WTC11 (cell line): ENCODE measurements at regions not wholly inside any gene's neighbourhood (a gene's known extent, or its start where the extent isn't known, plus 50 kb on each side); places are given as distances from the start of the nearest gene placed in this dataset.

Experiments
- ATAC-seq: fragments of 200-7000 bp; cut with Tn5 transposase; 2 replicates; pipeline ENCODE4 v1.10.0; 2021; ENCODE audit warnings: mild to moderate bottlenecking, moderate library complexity
- CTCF ChIA-PET: fragments of 300-600 bp; sonication (Branson Sonifier 250); formaldehyde crosslinking; loops from one replicate; lab custom pipeline; 2021; ENCODE audit warnings: antibody characterized with exemption; lab: Charles Lee
- POLR2A ChIA-PET: fragments of 350-600 bp; sonication (Branson Sonifier 250); formaldehyde crosslinking; loops from one replicate; lab custom pipeline; 2021; ENCODE audit warnings: antibody characterized with exemption; lab: Charles Lee
- DNase-seq: peaks from one replicate; pipeline ENCODE4 v3.0.0; 2021; ENCODE audit warnings: low spot score
- H3K27ac Mint-ChIP-seq: 2 replicates; pipeline ENCODE4 v1.8.0; 2021; ENCODE audit warnings: mixed read lengths
- H3K27me3 Mint-ChIP-seq: 2 replicates; pipeline ENCODE4 v1.8.0; 2021; ENCODE audit warnings: low read depth, mild to moderate bottlenecking, moderate library complexity, mixed read lengths
- H3K36me3 Mint-ChIP-seq: 2 replicates; pipeline ENCODE4 v1.8.0; 2021; ENCODE audit warnings: mixed read lengths
- H3K4me1 Mint-ChIP-seq: 2 replicates; pipeline ENCODE4 v1.8.0; 2022; ENCODE audit warnings: mixed read lengths
- H3K4me3 Mint-ChIP-seq: 2 replicates; pipeline ENCODE4 v1.8.0; 2021; ENCODE audit warnings: mild to moderate bottlenecking, moderate library complexity, mixed read lengths
- H3K9me3 Mint-ChIP-seq: 2 replicates; pipeline ENCODE4 v1.8.0; 2021; ENCODE audit warnings: mixed read lengths
- ATF1 ChIP-seq: sonication (generic); formaldehyde crosslinking; IDR thresholded peaks from 2 replicates; pipeline ENCODE4 v1.8.1; 2023; ENCODE audit warnings: mild to moderate bottlenecking, moderate library complexity, missing genetic modification reagents
- FOXJ3 ChIP-seq: sonication (generic); formaldehyde crosslinking; IDR thresholded peaks from 2 replicates; pipeline ENCODE4 v1.9.0; 2021; ENCODE audit warnings: missing genetic modification reagents, mild to moderate bottlenecking, borderline replicate concordance
- GTF2I ChIP-seq: fragments of 250-450 bp; sonication (Bioruptor Pico); conservative IDR thresholded peaks from 2 replicates; pipeline ENCODE4 v1.4.0; 2021; ENCODE audit warnings: mild to moderate bottlenecking
- NR2C2 ChIP-seq: sonication (generic); formaldehyde crosslinking; IDR thresholded peaks from 2 replicates; pipeline ENCODE4 v1.8.0; 2022; ENCODE audit warnings: mild to moderate bottlenecking, missing genetic modification reagents
- OVOL2 ChIP-seq: fragments of 250-450 bp; sonication (Bioruptor Pico); IDR thresholded peaks from 2 replicates; pipeline ENCODE4 v1.9.0; 2021; ENCODE audit warnings: mild to moderate bottlenecking, borderline replicate concordance
- PRRX2 ChIP-seq: fragments of 250-450 bp; sonication (Bioruptor Pico); IDR thresholded peaks from 2 replicates; pipeline ENCODE4 v1.8.0; 2021; ENCODE audit warnings: mild to moderate bottlenecking
- TEAD1 ChIP-seq: sonication (generic); formaldehyde crosslinking; IDR thresholded peaks from 2 replicates; pipeline ENCODE4 v1.8.0; 2022; ENCODE audit warnings: mild to moderate bottlenecking, missing genetic modification reagents
- ZNF121 ChIP-seq: sonication (generic); formaldehyde crosslinking; IDR thresholded peaks from 2 replicates; pipeline ENCODE4 v1.8.0; 2023; ENCODE audit warnings: missing genetic modification reagents
- ZNF219 ChIP-seq: sonication (generic); formaldehyde crosslinking; IDR thresholded peaks from 2 replicates; pipeline ENCODE4 v1.8.0; 2023; ENCODE audit warnings: missing genetic modification reagents, mild to moderate bottlenecking, borderline replicate concordance
- ZNF396 ChIP-seq: fragments of 250-450 bp; sonication (Bioruptor Pico); IDR thresholded peaks from 2 replicates; pipeline ENCODE4 v1.8.0; 2021; ENCODE audit warnings: mild to moderate bottlenecking, moderate library complexity, borderline replicate concordance
- TF ChIP-seq, protein P1 (sequence below): sonication (generic); formaldehyde crosslinking; IDR thresholded peaks from 2 replicates; pipeline ENCODE4 v1.8.0; 2023; ENCODE audit warnings: missing genetic modification reagents, mild to moderate bottlenecking, borderline replicate concordance
- TF ChIP-seq, protein P2 (sequence below): sonication (generic); formaldehyde crosslinking; IDR thresholded peaks from 2 replicates; pipeline ENCODE4 v1.8.0; 2022; ENCODE audit warnings: missing genetic modification reagents
- TF ChIP-seq, protein P3 (sequence below): sonication (generic); formaldehyde crosslinking; IDR thresholded peaks from 2 replicates; pipeline ENCODE4 v1.8.1; 2023; ENCODE audit warnings: mild to moderate bottlenecking, missing genetic modification reagents, moderate library complexity
- TF ChIP-seq, protein P4 (sequence below): sonication (generic); formaldehyde crosslinking; IDR thresholded peaks from 2 replicates; pipeline ENCODE4 v1.8.1; 2023; ENCODE audit warnings: mild to moderate bottlenecking, missing genetic modification reagents, moderate library complexity

DNA sequence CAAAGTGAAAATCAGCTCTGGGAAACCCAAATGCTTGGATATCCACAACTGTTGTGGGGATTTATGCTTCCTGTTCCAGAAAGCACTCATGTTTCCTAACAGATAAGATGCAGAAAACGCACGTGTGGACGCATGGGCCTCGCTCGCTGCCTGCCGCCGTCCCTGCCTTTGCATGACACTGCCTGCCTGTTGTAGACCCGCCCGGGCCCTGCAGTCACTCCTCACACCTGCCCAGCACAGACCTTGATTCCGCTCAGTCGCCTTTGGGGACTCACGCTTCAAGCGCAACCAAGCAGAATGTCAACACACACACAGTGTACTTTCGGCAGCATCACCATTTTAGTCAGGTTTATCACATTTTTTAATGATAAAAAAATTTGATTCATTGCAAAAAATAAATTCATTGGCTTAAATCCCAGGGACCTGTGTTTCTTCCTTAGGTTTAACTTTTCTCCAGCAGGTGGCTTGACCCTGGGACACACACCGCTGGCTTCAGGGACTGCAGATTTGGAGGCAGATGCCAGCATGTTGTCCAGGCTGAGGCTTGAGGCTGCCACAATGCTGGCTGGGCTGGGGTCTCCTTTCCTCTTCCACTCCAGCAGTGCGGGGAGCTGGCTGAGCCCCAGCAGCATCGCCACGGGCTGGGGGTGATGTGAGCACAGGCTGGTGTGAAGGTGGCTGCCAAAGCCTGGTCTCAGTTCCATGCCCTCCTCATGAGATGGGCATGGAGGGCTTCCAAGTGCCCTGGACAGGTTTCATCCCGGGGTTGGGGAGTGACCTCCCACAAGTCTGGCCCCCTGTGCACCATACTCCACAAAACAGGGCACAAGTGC lies 416.9 kb upstream of the IRX4 start:
- H3K27me3 Mint-ChIP-seq: no peaks in the 10 kb centered on the region; the same call in 1 of the 2 replicates
- peak; percentile 61 for ATAC-seq
- H3K36me3 Mint-ChIP-seq: no peaks in the 10 kb centered on the region
- H3K4me3 Mint-ChIP-seq: no peak overlapping the region
- no peak for TF ChIP-seq PRRX2 (CRISPR knock-in tag)
- TF ChIP-seq NR2C2 (CRISPR knock-in tag): no peak
- no peak for TF ChIP-seq GTF2I (CRISPR knock-in tag)
- TF ChIP-seq ATF1: no peak
- TF ChIP-seq ZNF396 (CRISPR knock-in tag): no peak
- TF ChIP-seq, protein P1, sequence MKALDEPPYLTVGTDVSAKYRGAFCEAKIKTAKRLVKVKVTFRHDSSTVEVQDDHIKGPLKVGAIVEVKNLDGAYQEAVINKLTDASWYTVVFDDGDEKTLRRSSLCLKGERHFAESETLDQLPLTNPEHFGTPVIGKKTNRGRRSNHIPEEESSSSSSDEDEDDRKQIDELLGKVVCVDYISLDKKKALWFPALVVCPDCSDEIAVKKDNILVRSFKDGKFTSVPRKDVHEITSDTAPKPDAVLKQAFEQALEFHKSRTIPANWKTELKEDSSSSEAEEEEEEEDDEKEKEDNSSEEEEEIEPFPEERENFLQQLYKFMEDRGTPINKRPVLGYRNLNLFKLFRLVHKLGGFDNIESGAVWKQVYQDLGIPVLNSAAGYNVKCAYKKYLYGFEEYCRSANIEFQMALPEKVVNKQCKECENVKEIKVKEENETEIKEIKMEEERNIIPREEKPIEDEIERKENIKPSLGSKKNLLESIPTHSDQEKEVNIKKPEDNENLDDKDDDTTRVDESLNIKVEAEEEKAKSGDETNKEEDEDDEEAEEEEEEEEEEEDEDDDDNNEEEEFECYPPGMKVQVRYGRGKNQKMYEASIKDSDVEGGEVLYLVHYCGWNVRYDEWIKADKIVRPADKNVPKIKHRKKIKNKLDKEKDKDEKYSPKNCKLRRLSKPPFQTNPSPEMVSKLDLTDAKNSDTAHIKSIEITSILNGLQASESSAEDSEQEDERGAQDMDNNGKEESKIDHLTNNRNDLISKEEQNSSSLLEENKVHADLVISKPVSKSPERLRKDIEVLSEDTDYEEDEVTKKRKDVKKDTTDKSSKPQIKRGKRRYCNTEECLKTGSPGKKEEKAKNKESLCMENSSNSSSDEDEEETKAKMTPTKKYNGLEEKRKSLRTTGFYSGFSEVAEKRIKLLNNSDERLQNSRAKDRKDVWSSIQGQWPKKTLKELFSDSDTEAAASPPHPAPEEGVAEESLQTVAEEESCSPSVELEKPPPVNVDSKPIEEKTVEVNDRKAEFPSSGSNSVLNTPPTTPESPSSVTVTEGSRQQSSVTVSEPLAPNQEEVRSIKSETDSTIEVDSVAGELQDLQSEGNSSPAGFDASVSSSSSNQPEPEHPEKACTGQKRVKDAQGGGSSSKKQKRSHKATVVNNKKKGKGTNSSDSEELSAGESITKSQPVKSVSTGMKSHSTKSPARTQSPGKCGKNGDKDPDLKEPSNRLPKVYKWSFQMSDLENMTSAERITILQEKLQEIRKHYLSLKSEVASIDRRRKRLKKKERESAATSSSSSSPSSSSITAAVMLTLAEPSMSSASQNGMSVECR (CRISPR knock-in tag): no peak
- TF ChIP-seq, protein P2, sequence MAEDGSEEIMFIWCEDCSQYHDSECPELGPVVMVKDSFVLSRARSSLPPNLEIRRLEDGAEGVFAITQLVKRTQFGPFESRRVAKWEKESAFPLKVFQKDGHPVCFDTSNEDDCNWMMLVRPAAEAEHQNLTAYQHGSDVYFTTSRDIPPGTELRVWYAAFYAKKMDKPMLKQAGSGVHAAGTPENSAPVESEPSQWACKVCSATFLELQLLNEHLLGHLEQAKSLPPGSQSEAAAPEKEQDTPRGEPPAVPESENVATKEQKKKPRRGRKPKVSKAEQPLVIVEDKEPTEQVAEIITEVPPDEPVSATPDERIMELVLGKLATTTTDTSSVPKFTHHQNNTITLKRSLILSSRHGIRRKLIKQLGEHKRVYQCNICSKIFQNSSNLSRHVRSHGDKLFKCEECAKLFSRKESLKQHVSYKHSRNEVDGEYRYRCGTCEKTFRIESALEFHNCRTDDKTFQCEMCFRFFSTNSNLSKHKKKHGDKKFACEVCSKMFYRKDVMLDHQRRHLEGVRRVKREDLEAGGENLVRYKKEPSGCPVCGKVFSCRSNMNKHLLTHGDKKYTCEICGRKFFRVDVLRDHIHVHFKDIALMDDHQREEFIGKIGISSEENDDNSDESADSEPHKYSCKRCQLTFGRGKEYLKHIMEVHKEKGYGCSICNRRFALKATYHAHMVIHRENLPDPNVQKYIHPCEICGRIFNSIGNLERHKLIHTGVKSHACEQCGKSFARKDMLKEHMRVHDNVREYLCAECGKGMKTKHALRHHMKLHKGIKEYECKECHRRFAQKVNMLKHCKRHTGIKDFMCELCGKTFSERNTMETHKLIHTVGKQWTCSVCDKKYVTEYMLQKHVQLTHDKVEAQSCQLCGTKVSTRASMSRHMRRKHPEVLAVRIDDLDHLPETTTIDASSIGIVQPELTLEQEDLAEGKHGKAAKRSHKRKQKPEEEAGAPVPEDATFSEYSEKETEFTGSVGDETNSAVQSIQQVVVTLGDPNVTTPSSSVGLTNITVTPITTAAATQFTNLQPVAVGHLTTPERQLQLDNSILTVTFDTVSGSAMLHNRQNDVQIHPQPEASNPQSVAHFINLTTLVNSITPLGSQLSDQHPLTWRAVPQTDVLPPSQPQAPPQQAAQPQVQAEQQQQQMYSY (CRISPR knock-in tag): no peak
- no peak for TF ChIP-seq OVOL2 (CRISPR knock-in tag)
- TF ChIP-seq, protein P3, sequence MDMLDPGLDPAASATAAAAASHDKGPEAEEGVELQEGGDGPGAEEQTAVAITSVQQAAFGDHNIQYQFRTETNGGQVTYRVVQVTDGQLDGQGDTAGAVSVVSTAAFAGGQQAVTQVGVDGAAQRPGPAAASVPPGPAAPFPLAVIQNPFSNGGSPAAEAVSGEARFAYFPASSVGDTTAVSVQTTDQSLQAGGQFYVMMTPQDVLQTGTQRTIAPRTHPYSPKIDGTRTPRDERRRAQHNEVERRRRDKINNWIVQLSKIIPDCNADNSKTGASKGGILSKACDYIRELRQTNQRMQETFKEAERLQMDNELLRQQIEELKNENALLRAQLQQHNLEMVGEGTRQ (CRISPR knock-in tag): no peak
- TF ChIP-seq TEAD1 (CRISPR knock-in tag): no peak
- TF ChIP-seq ZNF121 (CRISPR knock-in tag): no peak
- no peak for TF ChIP-seq ZNF219 (CRISPR knock-in tag)
- no peaks in the 10 kb centered on the region for H3K9me3 Mint-ChIP-seq
- H3K4me1 Mint-ChIP-seq: peaks cover 64% of the 10 kb centered on the region
- ChIA-PET CTCF (no interaction called here), POLR2A (no interaction called here)
- H3K27ac Mint-ChIP-seq: no peak overlapping the region
- peak; percentile 29 for DNase-seq

DNA sequence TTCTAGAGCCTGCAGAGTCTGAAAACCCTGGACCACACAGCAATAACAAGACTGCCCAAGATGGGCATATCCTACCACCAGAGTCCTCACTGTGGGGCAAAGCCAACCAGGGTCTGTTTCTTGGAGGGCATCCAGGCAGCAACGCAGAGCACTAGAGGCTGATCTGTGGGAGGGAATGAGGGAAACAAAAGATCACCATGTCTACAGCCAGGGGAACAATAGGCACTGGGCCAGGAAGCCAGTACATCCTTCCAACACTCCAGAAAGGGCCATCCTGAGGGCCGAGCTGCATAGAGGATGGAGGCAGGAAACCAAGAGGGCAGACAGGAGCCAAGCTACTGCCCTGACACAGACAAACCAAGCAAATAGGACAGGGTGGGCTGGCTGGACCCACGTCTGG lies 416.1 kb upstream of the IRX4 start:
- Mint-ChIP-seq H3K4me3 (no peak overlapping the region), H3K27ac (no peak overlapping the region), H3K9me3 (no peaks in the 10 kb centered on the region), H3K36me3 (no peaks in the 10 kb centered on the region)
- CTCF ChIA-PET: no interaction called here
- ATAC-seq: no peak
- TF ChIP-seq, protein P4, sequence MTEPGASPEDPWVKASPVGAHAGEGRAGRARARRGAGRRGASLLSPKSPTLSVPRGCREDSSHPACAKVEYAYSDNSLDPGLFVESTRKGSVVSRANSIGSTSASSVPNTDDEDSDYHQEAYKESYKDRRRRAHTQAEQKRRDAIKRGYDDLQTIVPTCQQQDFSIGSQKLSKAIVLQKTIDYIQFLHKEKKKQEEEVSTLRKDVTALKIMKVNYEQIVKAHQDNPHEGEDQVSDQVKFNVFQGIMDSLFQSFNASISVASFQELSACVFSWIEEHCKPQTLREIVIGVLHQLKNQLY: no peak
- TF ChIP-seq ZNF121 (CRISPR knock-in tag): no peak
- TF ChIP-seq FOXJ3: no peak
- TF ChIP-seq, all 79 proteins: peak for 0
- H3K4me1 Mint-ChIP-seq: peaks cover 65% of the 10 kb centered on the region
- no peak for DNase-seq
- POLR2A ChIA-PET: no interaction called here
- no peaks in the 10 kb centered on the region; the same call in 1 of the 2 replicates for H3K27me3 Mint-ChIP-seq
